WI38 (cell line): ENCODE measurements at regions not wholly inside any gene's neighbourhood (a gene's known extent, or its start where the extent isn't known, plus 50 kb on each side); places are given as distances from the start of the nearest gene placed in this dataset.
"Not testable (repeated sequence)": the region's sequence is repeated elsewhere in the genome, so short reads cannot be mapped to it uniquely, and the experiment has no call there.

Source experiments
- H3K4me3 ChIP-seq: 2 replicates; pipeline ENCODE4 v1.5.1; 2011; ENCODE audit warnings: low read depth, mild to moderate bottlenecking, control low read depth, low read length
- CTCF ChIP-seq: IDR thresholded peaks from 2 replicates; pipeline ENCODE4 v1.5.1; 2012; ENCODE audit warnings: low read depth, mild to moderate bottlenecking, control low read depth, low read length

DNA sequence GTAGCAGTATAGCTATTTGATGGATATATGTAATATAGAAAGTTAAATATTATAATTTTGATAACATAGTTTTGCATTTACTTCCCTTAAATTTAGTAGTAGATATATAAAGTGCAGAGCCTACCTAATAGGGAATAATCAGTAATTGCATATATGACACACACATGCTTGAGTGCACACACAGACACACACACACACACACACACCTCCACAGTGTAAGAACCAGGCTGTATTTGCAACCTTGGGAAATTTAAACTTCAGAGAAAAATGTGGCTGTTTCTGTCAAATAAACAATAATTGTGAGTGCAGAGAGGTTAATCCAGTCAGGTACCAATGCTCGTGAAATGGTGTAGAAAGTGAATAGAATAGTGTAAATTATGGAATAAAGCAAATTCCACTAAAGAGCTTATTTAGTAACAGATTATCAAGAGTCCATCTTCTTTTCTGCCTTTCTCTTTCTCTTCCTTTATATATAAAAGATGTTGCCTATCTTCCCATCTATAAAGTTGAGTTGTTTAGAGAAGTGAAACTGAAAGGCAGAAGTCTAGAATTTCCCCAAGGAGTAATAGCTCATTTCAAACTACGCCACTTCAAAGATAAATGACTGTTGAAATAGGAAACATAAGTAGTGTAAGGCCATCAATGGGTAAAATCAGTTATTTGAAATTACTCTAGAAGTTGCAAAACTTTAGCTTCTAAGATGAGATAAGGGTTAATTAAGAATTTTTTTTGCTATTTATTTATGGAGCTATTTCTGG lies 273.7 kb downstream of the SRGAP2C start:
- no peak for TF ChIP-seq CTCF
- H3K4me3 ChIP-seq: no peak overlapping the region

DNA sequence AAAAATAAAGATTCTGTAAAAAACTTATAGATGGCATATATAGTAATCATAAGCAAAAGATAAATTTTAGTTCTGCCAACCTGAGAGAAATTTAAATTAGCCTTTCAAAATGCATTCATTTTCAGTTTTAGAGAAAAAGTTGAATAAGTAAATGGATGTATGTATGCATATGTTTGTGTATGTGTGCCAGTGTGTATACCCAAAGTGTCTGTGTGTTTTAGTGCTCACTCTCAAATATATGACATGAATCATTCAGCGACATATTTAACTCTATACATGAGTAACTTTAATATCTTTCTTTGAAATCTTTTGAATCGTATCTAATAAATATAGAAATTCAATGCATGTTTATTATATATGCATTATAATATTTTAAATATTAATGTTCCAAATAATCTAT lies 274.5 kb downstream of the SRGAP2C start:
- no peak for TF ChIP-seq CTCF

GRCh38 chr1:121469395-121469794 lies 284.6 kb downstream of the SRGAP2C start:
- not testable (repeated sequence) for H3K4me3 ChIP-seq

More for the DNA sequence above, 274.5 kb downstream of the SRGAP2C start:
- H3K4me3 ChIP-seq: no peak overlapping the region

DNA sequence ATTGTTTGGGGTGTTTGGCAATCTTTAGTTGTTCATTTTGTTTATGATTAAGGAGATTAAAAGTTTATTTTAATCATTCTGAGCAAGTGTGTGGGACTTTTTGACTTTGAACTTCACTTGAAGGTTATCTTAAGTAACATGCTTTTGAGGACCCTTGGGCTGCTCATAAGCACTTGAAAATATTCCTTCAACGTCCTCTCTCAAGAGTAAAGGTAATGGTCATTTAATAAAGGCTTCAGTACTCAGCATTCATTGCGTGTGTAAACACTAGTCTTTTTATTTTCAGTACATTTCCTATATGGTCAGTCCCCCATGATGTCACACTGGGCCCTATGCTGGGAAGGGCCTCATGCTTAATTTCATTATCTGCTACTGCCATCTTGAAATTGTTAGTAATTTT lies 285.6 kb downstream of the SRGAP2C start:
- H3K4me3 ChIP-seq: not testable (repeated sequence)

GRCh38 chr1:121471523-121471922 lies 286.7 kb downstream of the SRGAP2C start:
- TF ChIP-seq CTCF: no peak
- no peak overlapping the region for H3K4me3 ChIP-seq

DNA sequence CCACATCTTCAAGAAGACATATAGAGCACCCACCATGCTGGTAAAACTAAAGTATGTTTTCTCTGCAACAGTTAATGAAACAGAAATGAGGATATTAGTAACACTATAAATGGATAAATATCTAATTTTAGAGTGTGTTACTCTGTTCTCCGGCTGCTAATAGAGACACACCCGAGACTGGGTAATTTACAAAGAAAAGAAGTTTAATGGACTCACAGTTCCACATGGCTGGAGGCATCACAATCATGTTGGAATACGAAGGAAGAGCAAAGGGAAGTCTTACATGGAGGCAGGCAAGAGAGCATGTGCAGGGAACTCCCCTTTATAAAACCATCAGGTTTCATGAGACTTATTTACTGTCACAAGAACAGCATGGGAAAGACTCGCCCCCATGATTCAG lies 287.2 kb downstream of the SRGAP2C start:
- no peak for TF ChIP-seq CTCF
- H3K4me3 ChIP-seq: no peak overlapping the region

DNA sequence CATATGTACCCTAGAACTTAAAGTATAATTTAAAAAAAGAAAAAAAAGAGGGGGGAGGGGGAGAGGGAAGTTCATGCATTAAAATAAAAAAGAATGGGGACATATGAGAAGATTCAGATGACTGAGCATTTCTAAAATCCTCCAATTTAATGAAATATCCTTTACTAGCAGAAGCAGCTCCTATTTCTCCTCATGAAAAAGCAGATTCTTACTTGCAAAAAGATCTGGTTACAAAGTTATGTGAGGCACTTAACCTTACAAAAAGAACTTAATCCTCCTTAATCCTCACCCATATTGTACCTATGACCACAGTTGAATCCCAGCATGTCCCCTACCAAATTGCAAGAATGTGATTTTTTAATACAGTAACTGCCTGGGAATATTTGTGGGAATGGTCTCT lies 298.5 kb downstream of the SRGAP2C start:
- TF ChIP-seq CTCF: no peak
- H3K4me3 ChIP-seq: no peak overlapping the region

GRCh38 chr1:121483961-121484424 lies 299.2 kb downstream of the SRGAP2C start:
- TF ChIP-seq CTCF: no peak
- no peak overlapping the region for H3K4me3 ChIP-seq

GRCh38 chr1:121494796-121495195 lies 310.0 kb downstream of the SRGAP2C start:
- H3K4me3 ChIP-seq: not testable (repeated sequence)

DNA sequence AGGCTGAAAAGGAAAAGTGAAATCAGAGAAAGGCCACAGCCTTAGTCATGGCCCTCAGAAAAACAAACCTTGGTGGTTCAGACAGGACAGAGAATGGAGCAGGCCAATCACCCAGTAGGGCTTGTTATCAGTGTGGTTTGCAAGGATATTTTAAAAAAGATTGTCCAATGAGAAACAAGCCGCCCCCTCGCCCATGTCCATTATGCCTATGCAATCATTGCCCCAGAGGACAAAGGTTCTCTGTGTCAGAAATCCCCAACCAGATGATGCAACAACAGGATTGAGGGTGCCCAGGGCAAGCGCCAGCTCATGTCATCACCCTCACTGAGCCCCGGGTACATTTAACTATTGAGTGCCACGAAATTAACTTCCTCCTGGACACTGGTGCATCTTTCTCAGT lies 326.7 kb downstream of the SRGAP2C start:
- not testable (repeated sequence) for H3K4me3 ChIP-seq

DNA sequence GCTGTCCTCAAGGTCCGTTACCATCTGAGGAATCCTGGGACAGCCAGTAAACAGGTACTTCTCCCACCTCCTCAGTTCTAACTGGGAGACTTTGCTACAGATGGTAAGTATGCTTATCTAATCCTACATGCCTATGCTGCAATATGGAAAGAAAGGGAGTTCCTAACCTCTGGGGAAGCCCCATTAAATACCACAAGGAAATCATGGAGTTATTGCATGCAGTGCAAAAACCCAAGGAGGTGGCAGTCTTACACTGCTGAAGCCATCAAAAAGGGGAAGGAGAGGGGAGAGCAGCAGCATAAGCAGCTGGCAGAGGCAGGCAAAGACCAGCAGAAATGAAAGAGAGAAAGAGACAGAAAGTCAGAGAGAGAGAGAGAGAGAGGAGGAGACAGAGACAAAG lies 327.1 kb downstream of the SRGAP2C start:
- not testable (repeated sequence) for H3K4me3 ChIP-seq
